ENCODE measurements at regions not wholly inside any gene's neighbourhood (a gene's known extent, or its start where the extent isn't known, plus 50 kb on each side); places are given as distances from the start of the nearest gene placed in this dataset.

DNA sequence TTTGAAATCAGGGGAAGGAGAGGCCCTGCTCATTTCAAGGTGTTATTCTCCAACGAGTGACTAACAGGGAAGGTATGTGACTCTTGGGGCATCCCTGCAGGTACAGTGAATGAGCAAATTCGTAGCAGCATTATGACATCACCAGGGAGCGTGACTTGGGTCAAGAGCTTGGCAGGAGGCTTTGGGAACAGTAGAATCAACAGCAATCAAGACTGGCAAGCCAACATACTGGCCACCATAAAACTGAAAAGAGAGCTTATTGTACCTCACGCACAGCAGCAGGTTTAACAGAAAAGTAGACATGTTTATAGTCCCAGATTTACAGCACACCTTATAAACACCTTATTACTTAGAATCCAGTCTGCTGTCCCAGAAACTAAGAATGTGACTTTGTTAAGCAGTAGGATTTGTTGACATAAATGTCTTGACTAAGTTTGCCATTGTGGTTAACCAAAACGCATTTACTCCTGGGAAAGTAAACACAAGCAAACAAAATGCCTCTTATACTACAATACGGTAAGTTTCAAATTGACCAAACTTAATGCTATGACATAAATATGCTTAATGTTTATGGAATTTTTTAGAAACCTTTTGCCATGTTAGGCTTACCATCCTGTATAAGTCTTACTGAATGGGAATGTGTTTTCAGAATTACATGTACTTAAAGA is 297.8 kb downstream of the NPR3 start:
- TF ChIP-seq GATA2 (CRISPR knock-in tag; IDR thresholded peaks at IDR 0.05): no peak
- TF ChIP-seq FOSL2 (IDR thresholded peaks at IDR 0.05; ENCODE audit: borderline replicate concordance, low read depth): no peak
- TF ChIP-seq EZH2phosphoT487 (IDR thresholded peaks at IDR 0.05; ENCODE audit: borderline replicate concordance, low read depth): no peak
